Renal cortical epithelial cell (primary cell): ENCODE measurements at regions not wholly inside any gene's neighbourhood (a gene's known extent, or its start where the extent isn't known, plus 50 kb on each side); places are given as distances from the start of the nearest gene placed in this dataset.

Experiments used
- DNase-seq: peaks from one replicate; pipeline ENCODE4 v3.0.0-alpha.2; 2011; ENCODE audit warnings: low read depth

DNA sequence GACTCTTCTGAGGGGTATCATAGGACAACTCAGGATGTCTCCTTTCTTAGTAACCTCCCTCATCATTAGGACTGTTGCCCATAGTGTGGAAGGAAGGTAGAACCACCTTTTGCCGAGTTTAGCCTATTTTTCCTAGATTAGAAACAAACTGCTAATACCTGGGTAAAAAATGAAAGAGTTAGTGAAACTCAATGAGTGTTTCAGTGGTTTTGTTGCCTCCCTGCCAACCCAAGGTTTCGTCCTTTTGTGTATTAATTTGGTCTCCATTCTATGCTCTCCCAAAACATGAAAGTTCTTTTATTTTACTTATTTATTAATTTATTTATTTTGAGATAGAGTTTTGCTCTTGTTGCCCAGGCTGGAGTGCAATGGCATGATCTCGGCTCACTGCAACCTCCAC is 174.9 kb upstream of the KCNJ16 start:
- no peak for DNase-seq

DNA sequence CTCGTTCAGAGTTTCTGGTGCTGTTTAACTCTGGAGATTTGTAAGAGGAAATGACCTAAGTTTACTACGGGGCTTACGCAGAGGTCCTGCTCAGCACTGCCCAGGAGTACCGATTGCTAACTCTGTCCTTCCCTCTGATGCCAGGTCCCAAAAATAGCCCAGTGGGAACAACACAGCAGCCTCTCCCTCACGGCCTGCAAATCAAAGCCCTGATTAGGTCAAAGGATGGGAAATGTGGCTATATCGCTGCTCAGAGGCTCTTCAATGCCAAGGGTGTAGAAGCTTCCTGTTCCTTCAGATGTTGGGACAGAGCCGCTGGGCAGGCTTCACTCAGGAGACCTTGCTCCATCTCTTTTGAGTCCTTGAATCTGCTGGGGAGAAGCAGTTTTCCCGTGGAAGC is 174.2 kb upstream of the KCNJ16 start:
- no peak for DNase-seq

DNA sequence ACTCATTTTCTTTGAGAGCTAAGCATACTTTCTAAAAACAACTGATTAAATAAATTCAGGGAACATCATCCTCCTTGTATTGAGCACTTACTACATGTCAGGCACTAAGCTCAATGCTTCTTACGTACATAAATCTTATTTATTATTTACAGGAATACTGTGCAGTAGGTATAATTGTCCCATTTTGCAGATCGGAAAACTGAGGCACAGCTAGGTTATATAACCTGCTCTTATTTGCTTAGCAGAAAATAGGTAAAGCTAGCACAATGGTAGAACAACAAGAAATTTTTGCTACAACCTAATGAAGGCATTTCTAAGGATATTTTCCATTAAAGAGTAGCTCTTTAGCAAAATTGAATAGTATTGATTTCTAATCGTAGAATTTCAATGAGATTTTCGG is 168.7 kb upstream of the KCNJ16 start:
- DNase-seq: no peak

DNA sequence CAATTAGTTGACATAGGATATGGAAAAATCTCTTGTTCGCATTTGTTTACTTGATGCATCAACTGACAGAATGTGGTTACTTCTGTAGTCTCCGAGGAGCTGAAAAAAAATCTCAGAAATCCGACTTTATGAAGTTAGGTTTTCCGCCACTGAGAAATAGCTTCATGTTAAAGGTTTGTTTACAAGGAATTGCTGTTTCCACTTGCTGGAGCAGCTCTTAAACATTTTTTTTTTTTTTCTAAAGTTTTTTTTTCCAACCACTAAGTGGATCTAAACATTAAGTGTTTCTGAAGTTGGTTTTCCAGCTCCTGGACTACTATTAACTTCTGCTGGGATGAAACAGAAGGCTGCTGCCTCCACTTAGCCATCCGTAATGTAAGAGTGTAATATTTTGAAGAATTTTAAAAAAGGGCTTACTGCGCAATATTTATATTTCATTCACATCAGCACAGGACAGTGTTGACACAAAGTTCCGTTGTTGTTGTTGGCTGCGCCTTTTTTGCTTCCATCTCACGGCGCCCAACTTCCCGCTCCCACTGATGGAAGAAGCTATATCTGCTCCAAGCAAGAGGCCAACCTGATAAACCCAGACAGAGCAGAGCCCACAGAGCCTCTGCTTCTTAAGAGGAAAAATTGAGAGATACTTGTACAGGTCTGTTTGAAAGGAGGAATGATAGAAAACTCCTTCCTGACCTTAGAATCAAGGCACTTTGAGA is 167.7 kb upstream of the KCNJ16 start:
- no peak for DNase-seq

DNA sequence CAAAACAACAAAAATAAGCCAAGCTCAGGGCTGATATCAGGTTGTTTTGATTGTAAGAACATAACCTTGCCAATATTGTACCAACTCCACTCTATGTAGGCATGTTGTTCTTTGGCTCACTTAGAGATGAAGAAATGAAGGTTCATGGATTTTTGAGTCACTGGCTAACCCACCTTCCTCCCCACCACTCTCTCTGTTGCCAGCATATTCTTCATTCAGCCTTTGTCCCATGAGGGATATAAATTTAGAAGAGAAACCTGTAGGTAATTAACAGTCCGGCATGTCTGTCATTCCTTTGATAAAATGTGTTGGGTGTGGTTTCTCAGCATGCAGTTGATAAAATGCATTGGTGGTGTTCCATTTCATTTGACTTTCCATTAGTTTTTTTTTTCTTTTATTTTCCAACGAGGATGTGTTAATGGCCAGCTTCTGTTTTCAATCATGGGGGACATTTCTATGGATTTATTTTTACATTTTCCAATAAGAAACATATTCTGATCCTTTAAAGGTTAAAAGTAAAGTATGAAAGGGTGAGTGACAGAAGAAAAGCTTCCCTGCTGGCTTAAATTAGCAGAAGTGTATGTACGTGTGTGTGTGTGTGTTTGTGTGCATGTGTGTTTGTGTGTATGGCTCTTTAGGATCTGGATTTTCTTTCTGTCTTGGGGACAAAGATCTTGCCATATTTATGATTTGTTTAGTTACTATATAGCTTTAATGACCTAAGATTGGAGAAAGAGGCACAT is 166.2 kb upstream of the KCNJ16 start:
- DNase-seq: no peak

DNA sequence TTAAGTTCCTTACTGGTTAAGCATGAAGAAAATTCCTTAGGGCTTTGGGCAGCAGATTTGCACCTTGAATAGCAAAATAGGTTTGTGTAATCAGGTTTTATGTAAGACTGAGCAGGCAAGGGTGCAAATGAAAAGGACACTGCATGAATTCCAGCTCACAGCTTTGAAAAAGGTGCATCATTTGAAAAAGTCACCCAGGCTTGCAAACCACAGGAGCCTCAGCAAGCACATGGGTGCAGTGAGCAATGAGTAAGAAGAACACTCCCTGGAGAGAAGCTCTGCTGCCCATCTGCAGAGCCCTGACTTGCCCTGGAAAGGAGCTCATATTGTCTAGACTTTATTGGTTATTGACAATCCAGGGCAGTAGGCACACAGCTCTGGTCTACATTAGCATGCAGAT is 165.6 kb upstream of the KCNJ16 start:
- peak; percentile 87 for DNase-seq

DNA sequence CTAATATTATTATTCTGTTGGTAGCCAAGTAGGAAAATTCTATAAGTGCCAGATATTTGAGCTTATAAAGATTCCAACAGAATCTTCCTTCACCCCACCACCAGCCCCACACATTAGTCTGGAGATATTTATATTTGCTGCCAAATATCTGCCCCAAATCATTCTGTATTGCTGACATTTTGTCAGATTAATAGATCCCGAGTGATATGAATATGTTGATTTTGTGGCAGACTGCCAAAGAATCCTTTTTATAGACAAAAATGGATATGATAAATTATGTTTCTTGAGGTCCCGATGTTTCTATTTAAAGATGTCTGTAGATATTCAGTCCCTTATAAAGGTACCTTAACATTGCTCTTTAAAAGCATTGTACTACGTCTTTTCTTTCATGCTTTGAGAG is 162.2 kb upstream of the KCNJ16 start:
- DNase-seq: no peak

DNA sequence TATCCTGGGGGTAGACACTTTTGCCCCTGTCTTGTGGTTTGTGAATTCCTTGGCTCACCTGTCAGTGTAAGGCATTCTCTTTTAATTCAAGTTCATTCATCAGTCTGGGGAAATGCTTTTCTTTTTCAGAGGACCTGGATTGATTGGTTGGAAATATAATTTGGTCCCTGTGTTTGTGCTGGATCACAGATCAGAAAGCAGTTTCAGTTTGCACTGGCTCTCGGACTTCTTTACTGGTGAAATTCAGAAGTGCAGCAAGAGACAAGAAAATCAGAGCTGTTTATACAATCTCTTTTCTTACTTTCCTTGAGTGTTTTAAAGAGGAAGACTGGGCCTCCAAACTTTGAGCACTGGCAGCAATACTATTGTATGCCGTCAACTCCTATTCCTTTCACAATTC is 161.8 kb upstream of the KCNJ16 start:
- DNase-seq: peak; percentile 16

DNA sequence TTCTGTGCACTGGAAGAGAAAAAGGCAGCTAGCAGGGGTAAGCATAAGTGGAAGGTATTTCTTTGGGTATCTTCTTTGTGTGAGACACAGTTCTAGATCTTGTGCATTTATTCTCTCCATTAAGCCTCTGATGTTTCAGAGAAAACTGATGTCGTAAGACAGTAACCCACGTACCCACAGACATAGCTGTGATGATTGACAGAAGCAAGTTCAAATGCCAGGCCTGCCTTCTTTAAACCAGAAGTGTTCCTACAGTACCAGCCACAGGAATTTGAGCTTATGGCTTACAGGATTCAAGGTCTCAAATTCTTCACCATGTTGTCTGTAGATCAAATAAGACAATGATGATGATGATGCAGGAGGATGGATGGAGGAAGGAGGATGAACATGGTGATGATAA is 161.4 kb upstream of the KCNJ16 start:
- DNase-seq: peak; percentile 26

DNA sequence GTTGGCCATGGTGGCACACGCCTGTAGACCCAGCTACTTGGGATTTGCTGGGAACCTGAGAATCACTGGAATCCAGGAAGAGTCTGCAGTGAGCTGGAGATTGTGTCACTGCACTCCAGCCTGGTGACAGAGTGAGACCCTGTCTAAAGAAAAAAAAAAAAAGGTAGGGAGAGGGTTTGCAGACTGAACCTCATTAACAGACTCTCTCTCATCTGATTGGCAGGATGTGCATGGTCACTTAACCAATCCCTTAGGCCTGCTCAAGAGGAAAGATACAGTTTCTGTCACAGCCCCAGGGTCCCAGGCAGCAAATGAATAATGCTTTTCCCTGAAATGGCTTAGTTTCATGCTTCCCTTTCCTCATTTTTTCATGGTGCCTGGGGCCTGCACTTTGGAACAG is 160.5 kb upstream of the KCNJ16 start:
- DNase-seq: no peak

DNA sequence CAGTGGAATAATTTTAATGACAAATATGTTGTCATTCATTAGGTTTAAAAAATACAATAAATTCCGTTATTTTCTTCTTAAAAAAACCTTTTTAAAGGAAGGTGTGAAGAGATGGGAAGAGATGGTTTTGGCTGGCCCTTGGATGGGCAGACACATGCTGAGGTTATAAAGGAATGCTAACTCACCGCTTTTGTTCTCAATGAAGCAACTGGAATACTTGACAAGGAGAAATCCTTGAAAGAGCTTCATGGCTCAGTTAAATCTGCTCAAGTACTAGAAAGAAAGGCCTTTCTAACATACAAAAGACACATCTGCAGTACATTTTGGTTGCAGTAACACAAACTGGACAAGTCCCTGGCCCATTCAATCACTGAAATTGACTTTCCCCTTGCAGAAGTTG is 158.3 kb upstream of the KCNJ16 start:
- DNase-seq: no peak

DNA sequence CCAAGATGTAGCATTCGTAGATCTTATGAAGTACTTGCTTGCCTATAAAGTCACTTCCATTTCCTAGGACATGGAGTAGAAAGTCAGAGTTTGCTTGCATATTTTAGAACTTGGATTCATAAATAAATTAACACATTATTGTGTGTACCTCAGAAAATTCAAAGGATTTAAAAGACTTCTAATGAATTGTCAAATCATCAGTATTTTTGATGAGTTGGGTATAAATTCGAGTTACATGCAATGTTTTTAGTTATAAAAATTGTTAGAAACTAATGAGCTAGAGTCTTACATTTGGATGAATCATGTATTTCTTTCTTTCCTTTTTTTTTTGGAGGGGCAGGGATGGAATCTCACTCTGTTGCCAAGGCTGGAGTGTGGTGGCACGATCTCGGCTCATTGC is 156.9 kb upstream of the KCNJ16 start:
- no peak for DNase-seq

DNA sequence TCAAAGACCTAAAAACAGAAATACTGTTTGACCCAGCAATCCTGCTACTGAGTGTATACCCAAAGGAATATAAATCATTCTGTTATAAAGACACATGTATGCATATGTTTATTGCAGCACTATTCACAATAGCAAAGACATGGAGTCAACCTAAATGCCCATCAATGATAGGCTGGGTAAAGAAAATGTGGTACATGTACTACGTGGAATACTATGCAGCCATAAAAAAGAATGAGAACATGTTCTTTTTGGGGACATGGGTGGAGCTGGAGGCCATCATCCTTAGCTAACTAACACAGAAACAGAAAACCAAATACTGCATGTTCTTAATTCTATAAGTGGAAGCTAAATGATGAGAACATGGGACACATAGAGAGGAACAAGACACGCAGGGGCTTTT is 155.2 kb upstream of the KCNJ16 start:
- no peak for DNase-seq

DNA sequence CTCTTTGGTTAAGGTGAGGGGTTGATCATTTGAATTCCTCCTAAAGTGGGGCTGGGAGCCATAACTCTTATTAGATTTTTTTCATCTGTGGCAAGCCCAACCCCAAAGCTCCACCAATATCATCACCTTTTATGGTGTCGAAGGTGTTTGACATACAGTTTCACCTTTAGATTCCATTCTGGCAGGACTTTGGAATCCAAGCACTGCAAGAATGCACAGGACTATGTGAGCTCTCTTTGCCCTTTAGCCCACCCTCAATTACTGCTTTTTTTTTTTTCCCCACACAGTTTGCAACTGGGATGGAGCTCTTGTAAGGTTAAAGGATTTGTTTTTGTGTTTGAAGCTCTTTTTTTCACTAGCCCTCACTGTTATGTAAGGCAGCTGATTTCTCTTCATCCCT is 154.0 kb upstream of the KCNJ16 start:
- no peak for DNase-seq

DNA sequence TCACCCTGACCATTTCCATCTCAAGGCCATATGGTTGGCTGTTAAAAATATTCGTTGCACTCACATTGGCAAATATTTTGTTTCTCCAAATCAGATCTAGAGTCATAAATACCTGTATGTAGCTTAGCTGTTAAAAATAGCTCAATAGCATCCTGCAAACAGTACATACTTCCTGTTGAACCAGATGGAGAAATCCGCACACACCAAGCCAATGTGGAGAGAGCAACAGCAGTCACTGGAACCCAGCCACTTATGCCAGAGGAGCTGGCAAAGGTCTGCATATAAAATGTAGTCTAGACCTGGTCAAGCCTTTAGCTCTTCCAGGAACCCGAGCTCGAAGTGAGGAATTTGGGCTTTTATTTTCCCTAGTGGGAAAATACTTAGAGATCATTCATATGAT is 146.4 kb upstream of the KCNJ16 start:
- DNase-seq: no peak

DNA sequence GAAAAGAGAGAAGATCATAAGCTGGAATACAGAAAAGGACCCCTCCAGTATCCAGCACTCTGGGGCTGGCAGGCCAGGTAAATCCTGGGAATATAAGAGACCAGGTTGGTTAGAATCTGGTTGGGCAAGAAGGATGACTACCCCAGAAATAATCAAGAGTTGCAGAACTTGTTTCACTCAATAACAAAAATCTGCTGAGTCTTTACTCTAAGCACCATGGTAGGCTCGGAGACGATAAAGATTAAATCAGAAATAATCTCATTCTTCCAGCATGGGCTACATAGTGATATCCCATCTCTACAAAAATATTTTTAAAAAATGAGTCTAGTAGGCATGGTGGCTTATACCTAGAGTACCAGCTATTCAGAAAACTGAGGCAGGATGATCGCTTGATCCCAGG is 138.0 kb upstream of the KCNJ16 start:
- no peak for DNase-seq

DNA sequence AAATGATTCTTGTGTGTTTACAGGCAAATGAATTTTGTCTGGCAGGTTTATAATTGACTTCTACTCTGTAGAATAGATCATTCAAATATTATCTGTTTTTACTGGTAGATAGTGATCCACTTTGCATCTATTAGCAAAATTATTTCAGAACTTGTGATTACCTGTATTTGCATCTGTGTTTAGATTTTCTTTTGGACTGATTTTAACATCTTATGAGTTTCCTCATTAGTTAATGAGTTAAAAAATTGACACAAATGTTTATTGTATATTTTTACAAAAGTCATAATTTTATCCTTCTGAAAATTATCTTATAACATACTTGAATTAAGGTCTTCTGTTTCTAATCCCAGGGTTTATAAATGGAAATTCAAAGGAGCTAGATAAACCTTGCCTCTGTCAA is 132.0 kb upstream of the KCNJ16 start:
- DNase-seq: no peak

DNA sequence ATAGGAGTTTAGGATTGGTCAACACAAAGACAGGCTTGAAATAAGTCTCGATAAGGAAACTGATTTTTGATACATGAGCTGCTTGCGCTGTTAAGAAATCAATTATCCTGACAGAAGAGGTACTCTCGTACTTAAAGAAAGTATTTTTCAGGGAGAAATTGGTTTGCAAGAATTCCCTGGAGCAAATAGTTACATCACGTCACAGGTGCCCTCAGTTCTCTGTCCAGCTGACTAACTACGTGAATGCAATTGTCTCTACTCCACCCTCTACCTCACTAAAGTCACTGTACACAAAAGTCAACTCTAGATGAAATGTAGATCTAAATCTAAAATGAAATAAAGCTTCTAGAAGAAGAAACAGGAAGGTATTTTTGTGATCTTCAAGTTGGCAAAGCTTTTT is 130.6 kb upstream of the KCNJ16 start:
- no peak for DNase-seq

DNA sequence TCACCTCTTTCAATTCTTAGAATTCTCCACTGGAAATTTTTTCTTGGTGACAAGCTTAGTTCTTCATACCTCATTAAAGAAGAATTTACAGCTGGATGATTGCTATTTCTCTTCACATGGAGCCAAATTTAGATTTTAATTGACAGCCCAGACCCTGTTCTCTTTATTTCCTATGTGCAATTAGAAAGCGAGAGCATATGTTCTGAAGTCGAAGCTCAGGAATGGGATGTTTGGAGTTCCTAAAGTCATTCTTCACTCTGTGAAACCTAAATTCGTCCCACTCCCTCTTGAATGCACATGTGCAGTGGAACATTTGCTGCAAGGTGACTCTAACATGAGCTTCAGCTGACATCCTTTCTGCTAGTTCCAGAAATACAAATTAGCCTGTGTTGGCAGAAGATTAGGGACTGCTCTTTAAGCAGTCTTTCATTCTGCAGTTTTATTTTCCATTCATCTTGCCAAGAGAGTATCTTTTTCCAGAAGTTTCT is 129.3 kb upstream of the KCNJ16 start:
- peak; percentile 20 for DNase-seq

DNA sequence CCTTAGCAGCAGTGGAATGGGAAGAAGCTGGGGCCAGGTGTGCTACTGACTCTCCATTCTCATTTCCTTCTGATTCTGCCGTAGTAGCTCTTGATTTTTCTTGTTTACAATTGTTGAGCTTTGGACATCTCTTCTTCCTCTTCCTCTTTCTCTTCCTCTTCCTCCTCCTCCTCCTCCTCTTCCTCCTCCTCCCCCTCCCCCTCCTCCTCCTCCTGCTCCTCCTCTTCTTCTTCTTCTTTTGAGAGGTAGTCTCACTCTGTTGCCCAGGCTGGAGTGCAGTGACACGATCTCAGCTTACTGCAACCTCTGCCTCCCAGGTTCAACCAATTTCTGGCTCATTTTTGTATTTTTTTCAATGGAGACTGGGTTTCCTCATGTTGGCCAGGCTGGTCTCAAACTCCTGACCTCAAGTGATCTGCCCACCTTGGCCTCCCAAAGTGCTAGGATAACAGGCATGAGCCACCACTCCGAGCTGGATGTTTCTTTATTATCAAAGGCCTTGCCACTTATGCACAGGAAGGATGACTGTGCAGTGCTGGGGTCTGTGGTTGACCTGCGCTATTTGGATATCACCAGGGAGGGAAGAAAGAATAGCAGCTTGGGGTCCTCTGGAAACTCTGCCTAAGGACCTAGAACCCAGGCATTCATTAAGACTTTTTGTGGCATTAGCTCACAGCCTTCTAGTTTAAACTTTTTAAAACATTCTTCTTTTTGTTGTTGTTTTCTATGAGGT is 127.8 kb upstream of the KCNJ16 start:
- no peak for DNase-seq

DNA sequence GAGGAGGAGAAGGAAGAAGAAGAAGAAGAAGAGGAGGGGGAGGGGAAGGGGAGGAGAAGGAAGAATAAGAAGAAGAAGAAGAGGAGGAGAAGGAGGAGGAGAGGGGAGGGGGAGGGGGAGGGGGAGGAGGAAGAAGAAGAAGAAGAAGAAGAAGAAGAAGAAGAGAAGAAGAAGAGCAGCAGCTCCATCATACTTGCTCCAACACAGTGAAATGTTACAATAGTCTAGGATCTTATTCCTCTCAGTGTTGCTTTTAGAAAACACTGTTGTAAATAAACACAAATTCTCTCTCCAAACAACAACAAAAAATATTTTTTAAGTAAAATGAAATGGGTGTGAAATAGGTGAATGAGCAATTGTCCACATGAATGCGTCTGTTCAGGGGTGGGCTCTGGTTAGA is 126.6 kb upstream of the KCNJ16 start:
- DNase-seq: no peak

DNA sequence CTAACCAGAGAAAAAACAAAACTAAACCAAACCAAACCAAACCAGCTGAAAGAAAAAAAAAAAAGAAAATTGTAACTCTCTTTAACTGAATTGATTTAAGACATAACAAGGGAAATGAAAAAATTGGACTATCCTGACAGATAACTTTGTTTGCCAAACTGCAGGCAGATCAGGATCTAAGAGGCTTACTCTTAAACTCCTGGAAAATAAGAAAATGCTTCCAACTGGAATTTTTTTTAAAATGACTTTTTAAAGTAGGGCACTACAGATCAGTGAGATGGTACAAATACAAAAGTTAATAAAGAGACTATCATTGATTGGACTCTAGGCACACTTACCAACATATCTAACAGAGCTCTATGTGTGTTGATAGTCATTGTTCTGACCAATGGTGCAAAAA is 125.5 kb upstream of the KCNJ16 start:
- no peak for DNase-seq
